ENCODE measurements at regions not wholly inside any gene's neighbourhood (a gene's known extent, or its start where the extent isn't known, plus 50 kb on each side); places are given as distances from the start of the nearest gene placed in this dataset.
"Not testable (repeated sequence)": the region's sequence is repeated elsewhere in the genome, so short reads cannot be mapped to it uniquely, and the experiment has no call there.

- WGBS (ENCODE audit: low lambda C conversion rate): 13% methylated on average over 4 of the region's 4 CpGs
- POLR2A ChIA-PET: no interaction called here
- H3F3A ChIP-seq (replicated peaks; ENCODE audit: insufficient read depth): no peaks in the 10 kb centered on the region
- no peak for DNase-seq
- no peaks in the 10 kb centered on the region for H3K36me3 ChIP-seq (replicated peaks in 1 of 2; ENCODE audit: control insufficient read depth in 1 of 2, insufficient read depth in 2 of 2, low read length in 1 of 2)
- no peak overlapping the region for H3K9ac ChIP-seq
- no peaks in the 10 kb centered on the region for H3K9me3 ChIP-seq
- H3K27me3 ChIP-seq (ENCODE audit: insufficient read depth): no peaks in the 10 kb centered on the region
- H3K79me2 ChIP-seq (ENCODE audit: insufficient read depth): no peaks in the 10 kb centered on the region
- CTCF ChIA-PET: no interaction called here
- peaks cover 0 to 7% of the 10 kb centered on the region in 2 experiments; a peak in 2 of 4 replicates for H3K4me1 ChIP-seq (ENCODE audit: control insufficient read depth in 1 of 2, insufficient read depth in 2 of 2, low read depth in 1 of 2, low read length in 1 of 2)
- no peaks in the 10 kb centered on the region for H3K9me2 ChIP-seq
- no peaks in the 10 kb centered on the region for H4K20me1 ChIP-seq (ENCODE audit: insufficient read depth)
- H2AFZ ChIP-seq (ENCODE audit: low read depth): no peak overlapping the region
- H3K4me2 ChIP-seq: no peak overlapping the region
- H3K4me3 ChIP-seq (ENCODE audit: low read depth in 2 of 2, low read length in 1 of 2): no peak overlapping the region
- TF ChIP-seq, protein P1, sequence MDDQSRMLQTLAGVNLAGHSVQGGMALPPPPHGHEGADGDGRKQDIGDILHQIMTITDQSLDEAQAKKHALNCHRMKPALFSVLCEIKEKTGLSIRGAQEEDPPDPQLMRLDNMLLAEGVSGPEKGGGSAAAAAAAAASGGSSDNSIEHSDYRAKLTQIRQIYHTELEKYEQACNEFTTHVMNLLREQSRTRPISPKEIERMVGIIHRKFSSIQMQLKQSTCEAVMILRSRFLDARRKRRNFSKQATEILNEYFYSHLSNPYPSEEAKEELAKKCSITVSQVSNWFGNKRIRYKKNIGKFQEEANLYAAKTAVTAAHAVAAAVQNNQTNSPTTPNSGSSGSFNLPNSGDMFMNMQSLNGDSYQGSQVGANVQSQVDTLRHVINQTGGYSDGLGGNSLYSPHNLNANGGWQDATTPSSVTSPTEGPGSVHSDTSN (IDR thresholded peaks at IDR 0.05): no peak
- TF ChIP-seq TCF12 (IDR thresholded peaks at IDR 0.05): no peak
- no peak for TF ChIP-seq YY1 (IDR thresholded peaks at IDR 0.05; ENCODE audit: low read depth)
- no peak for TF ChIP-seq SIN3A (IDR thresholded peaks at IDR 0.05; ENCODE audit: borderline replicate concordance, low read depth, low read length)
- TF ChIP-seq REST (IDR thresholded peaks at IDR 0.05; ENCODE audit: low read depth, low read length): no peak
- no peak for TF ChIP-seq MEF2A (IDR thresholded peaks at IDR 0.05; ENCODE audit: borderline replicate concordance, low read depth)
- no peak for TF ChIP-seq RAD21 (IDR thresholded peaks at IDR 0.05; ENCODE audit: low read length)
- no peak overlapping the region for H3K27ac ChIP-seq (ENCODE audit: low read depth in 2 of 2, low read length in 1 of 2)
Measured at GRCh38 chr6:14386668-14387067, 269.1 kb downstream of the CD83 start.

- Histone ChIP-seq H3K9me3 (no peaks in the 10 kb centered on the region), H3K27me3 (ENCODE audit: insufficient read depth) (no peaks in the 10 kb centered on the region), H3K9me2 (no peaks in the 10 kb centered on the region), H3K4me3 (ENCODE audit: low read depth in 2 of 2, low read length in 1 of 2) (no peak overlapping the region), H3K9ac (no peak overlapping the region), H3K27ac (ENCODE audit: low read depth in 2 of 2, low read length in 1 of 2) (no peak overlapping the region), H3K36me3 (replicated peaks in 1 of 2; ENCODE audit: control insufficient read depth in 1 of 2, insufficient read depth in 2 of 2, low read length in 1 of 2) (no peaks in the 10 kb centered on the region), H3K4me1 (ENCODE audit: control insufficient read depth in 1 of 2, insufficient read depth in 2 of 2, low read depth in 1 of 2, low read length in 1 of 2) (no peaks in the 10 kb centered on the region; a peak in 2 of 4 replicates), H4K20me1 (ENCODE audit: insufficient read depth) (no peaks in the 10 kb centered on the region), H3K79me2 (ENCODE audit: insufficient read depth) (no peaks in the 10 kb centered on the region), H3F3A (replicated peaks; ENCODE audit: insufficient read depth) (no peaks in the 10 kb centered on the region), H3K4me2 (no peak overlapping the region), H2AFZ (ENCODE audit: low read depth) (no peak overlapping the region)
- DNase-seq: no peak
- TF ChIP-seq MXI1 (IDR thresholded peaks at IDR 0.05; ENCODE audit: low read depth, low read length) (no peak), RAD21 (IDR thresholded peaks at IDR 0.05; ENCODE audit: low read length) (no peak), YY1 (IDR thresholded peaks at IDR 0.05; ENCODE audit: low read depth) (no peak), ELF1 (IDR thresholded peaks at IDR 0.05) (no peak), TCF12 (IDR thresholded peaks at IDR 0.05) (no peak), EP300 (IDR thresholded peaks at IDR 0.05; ENCODE audit: borderline replicate concordance in 1 of 2, low read depth in 1 of 2, low read length in 1 of 2) (no peak), JUND (IDR thresholded peaks at IDR 0.05) (no peak), TAF1 (IDR thresholded peaks at IDR 0.05; ENCODE audit: borderline replicate concordance, low read depth, low read length) (no peak)
- TF ChIP-seq, protein P1 (IDR thresholded peaks at IDR 0.05): no peak
- 16% methylated on average over 2 of the region's 2 CpGs for WGBS (ENCODE audit: low lambda C conversion rate)
- CTCF ChIA-PET: no interaction called here
- POLR2A ChIA-PET: no interaction called here
Measured at GRCh38 chr6:14388371-14388770, 270.8 kb downstream of the CD83 start.

DNA sequence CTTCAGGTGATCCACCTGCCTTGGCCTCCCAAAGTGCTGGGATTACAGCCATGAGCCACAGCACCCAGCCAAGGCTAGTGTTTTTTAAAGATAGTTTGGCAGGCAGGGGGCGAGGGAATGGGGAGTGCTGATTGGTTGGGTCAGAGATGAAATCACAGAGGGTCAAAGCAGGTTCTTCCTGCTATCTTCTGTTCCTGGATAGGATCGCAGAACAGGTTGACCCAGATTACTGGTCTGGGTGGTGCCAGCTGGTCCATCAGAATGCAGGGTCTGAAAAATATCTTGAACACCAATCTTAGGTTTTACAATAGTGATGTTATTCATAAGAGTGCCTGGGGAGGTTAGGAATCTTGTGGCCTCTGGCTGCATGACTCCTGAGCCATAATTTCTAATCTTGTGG is 272.2 kb downstream of the CD83 start:
- H3K4me2 ChIP-seq; DNase-seq; POLR2A ChIA-PET; H3K9me3 ChIP-seq; H3K27ac ChIP-seq (ENCODE audit: low read depth in 2 of 2, low read length in 1 of 2); H3K9ac ChIP-seq; H4K20me1 ChIP-seq (ENCODE audit: insufficient read depth); H2AFZ ChIP-seq (ENCODE audit: low read depth); H3K27me3 ChIP-seq (ENCODE audit: insufficient read depth); H3K4me3 ChIP-seq (ENCODE audit: low read depth in 2 of 2, low read length in 1 of 2); H3K4me1 ChIP-seq (ENCODE audit: control insufficient read depth in 1 of 2, insufficient read depth in 2 of 2, low read depth in 1 of 2, low read length in 1 of 2); H3K79me2 ChIP-seq (ENCODE audit: insufficient read depth); H3K9me2 ChIP-seq; H3K36me3 ChIP-seq (replicated peaks in 1 of 2; ENCODE audit: control insufficient read depth in 1 of 2, insufficient read depth in 2 of 2, low read length in 1 of 2); H3F3A ChIP-seq (replicated peaks; ENCODE audit: insufficient read depth): not testable (repeated sequence)
- 20% methylated on average over 2 of the region's 2 CpGs for WGBS (ENCODE audit: low lambda C conversion rate)
- CTCF ChIA-PET: interaction anchor here (1.6 kb wide), 1 partner anchor 1233 kb away, joined by 3 read pairs; no protein-coding TSS in a partner anchor

Data from SK-N-SH (cell line).